Erythroblast (primary cell): ENCODE measurements at regions not wholly inside any gene's neighbourhood (a gene's known extent, or its start where the extent isn't known, plus 50 kb on each side); places are given as distances from the start of the nearest gene placed in this dataset.

Source experiments
- DNase-seq, 2 experiments: peaks; one replicate each; lab custom pipeline; 2025; lab: John Stamatoyannopoulos, UW
- GATA1 ChIP-seq: IDR thresholded peaks from 2 replicates; pipeline ENCODE4 v1.6.1; 2011; ENCODE audit warnings: low read depth, mild to moderate bottlenecking, control low read depth, low read length, moderate library complexity
- POLR2A ChIP-seq: IDR thresholded peaks from 2 replicates; pipeline ENCODE4 v1.6.1; 2011; ENCODE audit warnings: mild to moderate bottlenecking, low read length

DNA sequence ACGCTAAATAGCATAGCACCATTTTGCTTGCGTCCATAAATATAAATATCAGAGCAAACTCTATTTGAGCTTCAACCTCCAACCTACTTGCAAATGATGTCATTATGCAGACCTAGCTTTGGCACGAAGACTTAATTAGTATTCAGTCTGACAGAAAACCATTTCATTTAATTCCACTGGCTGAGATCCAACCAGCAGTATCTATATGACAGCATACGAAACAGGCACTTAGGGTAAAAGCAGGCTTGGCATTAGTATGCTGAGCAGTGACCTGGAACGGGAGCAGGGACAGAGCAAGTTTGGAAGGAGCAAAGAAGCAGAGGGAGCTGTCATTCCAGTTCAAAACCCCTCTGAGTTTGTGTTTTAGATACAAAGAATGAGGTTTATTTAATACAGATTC lies 312.5 kb upstream of the CHRM2 start:
- TF ChIP-seq GATA1: no peak
- TF ChIP-seq POLR2A: no peak
- DNase-seq: no peak

DNA sequence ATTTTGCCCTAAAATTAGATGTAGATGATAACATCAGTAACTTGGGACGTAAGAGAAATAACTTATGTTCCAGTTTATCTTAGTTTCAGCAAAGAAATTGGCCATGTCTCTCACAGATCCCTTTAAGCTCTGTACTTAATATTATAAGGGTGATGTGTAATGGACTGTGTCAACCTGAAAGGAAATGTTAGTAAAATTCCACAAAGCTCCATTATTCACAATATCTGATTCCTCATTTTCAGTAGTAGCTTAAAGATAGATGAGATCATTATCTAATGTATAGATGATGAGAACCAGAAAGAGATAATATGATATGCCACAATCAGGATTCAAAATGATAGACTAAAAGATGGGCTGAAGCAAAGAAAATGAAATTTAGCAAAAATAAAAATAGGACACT lies 316.8 kb upstream of the CHRM2 start:
- no peak for DNase-seq

DNA sequence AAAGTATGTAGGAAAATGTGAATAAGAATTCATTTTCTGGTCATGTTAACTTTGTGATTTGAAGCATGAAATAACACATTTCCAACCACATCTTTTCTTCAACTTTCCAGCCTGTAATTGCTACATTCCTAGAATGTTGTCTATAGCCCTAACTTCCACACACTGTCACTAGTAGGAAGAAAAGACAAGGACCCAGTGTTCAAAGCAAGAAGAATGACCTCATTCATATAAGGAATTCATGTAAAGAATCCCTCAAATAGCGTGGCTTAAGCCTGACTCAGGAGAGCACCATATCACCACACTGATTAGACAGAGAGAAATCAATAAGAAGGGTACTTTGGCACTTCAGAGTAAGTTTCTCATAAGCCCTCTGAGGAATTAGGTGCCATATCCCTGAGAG lies 318.7 kb upstream of the CHRM2 start:
- TF ChIP-seq GATA1 (no peak), POLR2A (no peak)
- no peak for DNase-seq

More for the DNA sequence above, 316.8 kb upstream of the CHRM2 start:
- no peak for TF ChIP-seq POLR2A
- no peak for TF ChIP-seq GATA1

DNA sequence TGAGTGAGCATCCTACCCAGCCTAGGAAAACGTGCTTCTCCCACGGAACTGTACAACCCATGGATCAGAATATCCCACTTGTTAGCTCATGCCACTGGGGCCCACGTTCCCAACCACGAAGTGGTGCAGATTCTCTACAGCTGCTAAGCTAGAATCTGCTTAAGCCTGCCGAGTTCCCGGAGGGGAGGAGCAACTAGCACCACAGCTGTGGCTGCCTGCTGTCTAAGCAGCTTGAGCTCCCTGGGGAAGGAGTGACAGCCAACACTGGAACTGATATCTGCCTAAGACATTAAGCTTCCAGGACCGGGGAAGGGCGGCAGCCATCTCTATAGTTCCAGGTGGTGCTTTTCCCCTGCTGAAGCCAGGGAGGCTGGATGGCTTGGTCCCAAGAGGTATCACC lies 334.7 kb upstream of the CHRM2 start:
- no peak for DNase-seq
- no peak for TF ChIP-seq GATA1
- TF ChIP-seq POLR2A: no peak

DNA sequence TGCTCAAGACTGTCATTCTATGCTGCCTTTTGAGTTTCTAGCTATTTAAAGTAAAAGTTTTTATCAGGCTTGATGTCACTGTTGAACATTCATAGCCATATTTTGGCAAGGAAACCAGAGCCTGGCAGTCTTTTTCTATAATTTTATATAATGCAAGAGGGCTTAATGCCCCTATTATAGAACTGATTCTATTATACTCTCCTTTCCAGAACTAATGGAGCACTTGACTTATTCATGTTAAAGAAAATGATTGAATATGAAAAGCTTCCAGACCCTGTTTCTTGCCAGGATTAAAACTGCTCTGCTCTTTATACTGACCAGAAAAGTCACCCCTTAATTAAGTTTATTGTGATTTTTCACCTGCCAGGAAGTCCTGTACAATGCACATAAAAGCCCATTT lies 337.6 kb upstream of the CHRM2 start:
- TF ChIP-seq GATA1: no peak
- no peak for TF ChIP-seq POLR2A
- no peak for DNase-seq

DNA sequence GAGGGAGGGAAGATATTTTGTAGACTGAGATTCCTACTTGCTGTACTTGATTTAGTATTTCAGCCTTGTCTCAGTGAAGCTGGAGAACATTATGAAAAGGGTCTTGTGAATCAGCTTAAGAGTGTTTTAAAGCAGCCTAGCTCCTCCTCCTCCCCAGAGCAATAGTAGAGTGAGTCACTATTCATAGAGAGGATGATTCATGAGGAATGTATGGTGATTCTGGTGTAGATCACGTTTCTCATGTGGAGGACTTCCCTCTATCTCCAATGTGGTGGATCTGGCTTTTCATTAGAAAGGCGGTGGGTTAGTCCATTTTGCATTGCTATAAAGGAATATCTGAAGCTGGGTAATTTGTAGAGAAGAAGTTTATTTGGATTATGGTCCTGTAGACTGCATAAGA lies 340.1 kb upstream of the CHRM2 start:
- no peak for DNase-seq
- TF ChIP-seq GATA1 (no peak), POLR2A (no peak)

DNA sequence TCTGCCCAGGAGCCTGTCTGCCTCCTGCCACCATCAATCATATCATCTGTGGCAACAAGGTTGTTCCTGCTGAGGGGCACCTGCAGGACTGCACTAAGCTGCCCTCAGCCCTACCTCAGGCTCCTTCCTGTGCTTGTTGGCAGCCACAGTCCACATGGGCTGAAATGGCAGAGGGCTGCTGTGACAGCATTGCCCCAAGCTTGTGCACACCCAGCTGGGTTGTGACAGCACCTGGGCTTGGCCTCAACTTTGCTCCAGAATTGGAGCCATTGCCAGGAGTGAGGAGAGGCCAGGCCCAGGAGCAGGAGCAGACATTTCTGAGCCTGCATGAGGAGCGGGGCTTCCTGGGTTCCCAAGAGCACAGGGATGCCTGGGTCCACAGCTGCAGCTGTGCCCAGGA lies 340.9 kb upstream of the CHRM2 start:
- TF ChIP-seq GATA1: no peak
- TF ChIP-seq POLR2A: no peak
- no peak for DNase-seq

DNA sequence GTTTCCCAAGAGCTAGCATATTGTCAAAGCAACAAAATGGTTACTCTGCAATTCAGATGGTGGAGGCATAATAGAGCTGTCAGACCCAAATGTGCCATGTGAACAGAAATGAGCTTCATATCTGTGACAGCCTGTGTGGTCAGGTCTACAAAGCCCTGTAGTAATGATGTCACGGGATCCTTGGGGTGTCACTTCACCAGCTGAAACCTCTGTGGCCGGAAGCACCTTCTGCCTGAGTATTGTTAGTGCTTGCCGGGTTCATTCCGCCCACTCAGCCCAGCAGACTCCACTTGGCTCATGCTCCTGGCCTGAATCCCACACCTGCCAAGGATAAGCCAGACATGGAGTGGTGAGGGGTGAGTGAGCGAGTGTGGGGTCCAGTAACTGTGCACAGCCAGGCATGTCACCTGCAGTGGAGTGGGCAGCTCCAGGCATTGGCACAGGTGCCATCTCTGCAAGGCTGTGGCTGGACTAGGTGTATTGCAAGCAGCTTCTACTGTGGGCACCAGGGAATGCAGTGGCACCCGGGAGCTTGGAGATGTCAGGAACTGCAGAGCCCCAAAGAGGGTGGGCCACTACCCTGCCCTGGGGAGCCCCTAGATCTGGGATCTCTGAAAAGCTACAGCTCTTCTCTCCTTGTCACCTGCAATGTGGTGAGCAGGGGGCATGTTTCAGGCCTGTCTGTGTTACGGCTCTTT lies 341.9 kb upstream of the CHRM2 start:
- no peak for DNase-seq
- TF ChIP-seq POLR2A: no peak
- no peak for TF ChIP-seq GATA1

DNA sequence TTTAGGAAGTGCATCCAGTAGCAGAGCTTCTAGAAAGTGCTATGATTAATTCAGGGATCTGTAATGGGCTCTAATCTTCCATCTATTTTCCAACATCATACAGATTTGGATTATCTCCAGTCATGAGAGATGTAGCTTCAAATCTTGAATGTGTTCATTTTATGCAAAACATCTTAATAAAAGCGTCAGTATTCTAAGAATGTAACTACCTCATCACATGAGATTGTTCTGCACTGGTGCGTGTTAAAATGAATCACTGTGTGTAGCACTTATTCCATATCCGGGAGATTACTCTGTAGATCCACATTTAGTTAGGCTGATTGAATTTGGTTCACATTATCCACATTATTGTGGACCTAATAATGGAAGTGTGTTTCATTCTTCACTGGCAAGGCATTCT lies 344.9 kb upstream of the CHRM2 start:
- TF ChIP-seq POLR2A: no peak
- no peak for TF ChIP-seq GATA1
- DNase-seq: no peak

DNA sequence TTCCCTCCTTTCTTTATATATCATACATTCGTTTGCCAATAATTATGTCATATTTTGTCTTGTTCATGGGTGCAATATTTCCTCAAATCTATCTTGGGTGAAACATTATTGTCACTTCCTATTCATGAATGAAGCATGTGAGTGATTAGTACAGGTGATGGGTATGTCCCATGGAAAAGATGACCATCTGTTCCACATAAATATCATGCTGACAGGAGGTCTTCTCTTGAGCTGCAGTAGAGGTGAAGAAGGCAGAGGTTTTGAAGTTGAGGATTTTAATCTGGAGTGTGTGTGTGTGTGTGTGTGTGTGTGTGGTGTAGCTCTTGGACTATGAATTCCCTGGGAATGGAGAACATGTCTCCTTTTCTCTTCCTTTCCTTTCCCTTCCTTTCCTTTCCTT lies 350.5 kb upstream of the CHRM2 start:
- no peak for TF ChIP-seq POLR2A
- DNase-seq: no peak

DNA sequence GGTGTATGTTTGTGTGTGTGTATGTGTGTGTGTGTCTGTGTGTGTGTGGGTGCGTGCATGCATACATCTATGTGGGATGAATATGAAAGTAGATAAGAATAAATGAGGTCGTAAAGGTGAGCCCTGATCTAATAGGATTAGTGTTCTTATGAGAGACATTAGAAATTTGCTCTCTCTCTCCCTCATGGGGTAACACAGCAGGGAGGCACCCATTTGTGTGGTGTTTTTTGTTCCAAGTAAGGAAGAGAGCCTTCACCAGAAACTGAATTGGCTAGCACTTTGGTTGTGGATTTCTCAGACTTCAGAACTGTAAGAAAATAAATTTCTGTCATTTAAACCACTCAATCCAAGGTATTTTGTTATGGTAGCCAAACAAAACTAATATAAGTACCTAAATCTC lies 353.7 kb upstream of the CHRM2 start:
- DNase-seq: no peak
- no peak for TF ChIP-seq POLR2A
- TF ChIP-seq GATA1: no peak

DNA sequence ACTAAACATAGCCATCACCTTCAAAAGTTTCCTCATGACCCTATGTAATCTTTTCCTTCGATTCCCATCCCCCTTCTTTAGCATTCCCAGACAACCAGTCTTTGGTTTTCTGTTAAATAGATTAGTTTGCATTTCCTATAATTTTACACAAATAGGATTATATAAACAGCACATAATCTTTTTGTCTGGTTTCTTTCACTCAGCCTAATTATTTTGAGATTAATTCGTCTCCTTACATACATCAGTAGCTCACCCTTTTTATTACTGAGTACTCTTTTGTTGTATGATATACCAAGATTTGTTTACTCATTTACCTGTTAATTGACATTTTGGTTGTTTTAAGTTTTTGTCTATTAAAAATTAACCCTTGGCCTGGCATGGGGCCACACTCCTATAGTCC lies 354.7 kb upstream of the CHRM2 start:
- no peak for TF ChIP-seq GATA1
- no peak for DNase-seq

DNA sequence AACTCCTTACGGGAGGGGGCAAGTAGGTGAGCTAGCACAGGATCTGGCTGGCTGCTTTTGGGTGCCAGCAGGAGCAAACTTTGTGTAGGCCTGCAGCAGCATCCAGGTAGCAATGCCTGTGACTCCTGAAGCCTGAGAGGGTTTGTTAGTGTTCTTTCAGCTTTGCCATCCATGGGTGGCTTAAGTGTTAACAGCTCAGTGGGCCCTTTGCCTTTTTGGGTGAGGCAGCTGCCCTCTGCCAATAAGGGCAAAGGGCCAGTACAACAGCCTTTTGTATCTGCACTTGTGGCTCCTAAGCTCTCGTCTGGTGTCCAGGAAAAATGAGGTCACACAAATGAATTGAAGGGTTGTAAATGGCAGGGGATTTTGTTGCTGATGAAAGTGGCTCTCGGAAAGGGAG lies 359.0 kb upstream of the CHRM2 start:
- TF ChIP-seq GATA1 (no peak), POLR2A (no peak)
- DNase-seq: no peak

DNA sequence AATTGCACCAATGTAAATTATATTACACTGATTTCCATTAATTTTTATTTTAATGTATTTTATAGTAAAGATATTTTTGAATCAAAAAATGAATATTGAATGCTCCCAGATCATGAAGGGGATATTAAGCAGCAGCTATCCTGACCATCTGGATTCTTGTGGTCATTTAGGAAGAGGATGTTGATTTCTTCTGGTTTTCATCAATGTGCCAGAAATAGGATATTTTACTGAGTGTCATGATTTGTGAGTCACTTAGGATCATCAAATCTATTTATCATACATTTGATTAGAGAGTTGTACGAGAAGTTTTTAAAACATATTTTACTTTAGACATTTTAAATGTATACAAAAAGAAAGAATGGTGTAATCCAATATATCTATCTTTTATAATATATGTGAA lies 366.3 kb upstream of the CHRM2 start:
- TF ChIP-seq GATA1: no peak
- TF ChIP-seq POLR2A: no peak

DNA sequence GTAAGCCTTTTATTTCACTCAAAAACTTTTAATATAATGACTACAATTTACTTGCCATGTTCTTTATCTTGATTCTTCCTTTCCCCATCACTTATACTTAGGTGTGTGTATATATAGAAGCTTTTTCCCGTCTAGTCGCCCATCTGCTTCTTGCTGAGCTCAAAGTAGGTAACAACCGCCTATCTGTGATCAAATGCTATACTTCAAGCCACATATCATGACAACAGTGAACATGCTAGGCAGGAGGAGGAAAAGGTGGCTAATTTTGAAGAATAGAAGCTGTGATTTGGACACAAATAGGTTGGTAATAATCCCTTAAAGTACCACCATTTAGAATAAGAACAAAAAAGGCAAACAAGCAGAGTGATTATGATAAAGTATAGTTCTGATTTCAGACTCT lies 367.3 kb upstream of the CHRM2 start:
- TF ChIP-seq POLR2A (no peak), GATA1 (no peak)
- no peak for DNase-seq

More for the DNA sequence above, 366.3 kb upstream of the CHRM2 start:
- no peak for DNase-seq
